GM19351 (cell line): ENCODE measurements at regions not wholly inside any gene's neighbourhood (a gene's known extent, or its start where the extent isn't known, plus 50 kb on each side); places are given as distances from the start of the nearest gene placed in this dataset.
A peak's percentile ranks its signal among the peaks of the same experiment; 100 is the strongest.
"Not testable (repeated sequence)": the region's sequence is repeated elsewhere in the genome, so short reads cannot be mapped to it uniquely, and the experiment has no call there.

ENCODE experiments used
- ATAC-seq: cut with Tn5 transposase; IDR thresholded peaks from one replicate; pipeline ENCODE4 v1.9.1; 2021; ENCODE audit warnings: mild to moderate bottlenecking, moderate library complexity; ENCODE audit not compliant: unreplicated experiment

DNA sequence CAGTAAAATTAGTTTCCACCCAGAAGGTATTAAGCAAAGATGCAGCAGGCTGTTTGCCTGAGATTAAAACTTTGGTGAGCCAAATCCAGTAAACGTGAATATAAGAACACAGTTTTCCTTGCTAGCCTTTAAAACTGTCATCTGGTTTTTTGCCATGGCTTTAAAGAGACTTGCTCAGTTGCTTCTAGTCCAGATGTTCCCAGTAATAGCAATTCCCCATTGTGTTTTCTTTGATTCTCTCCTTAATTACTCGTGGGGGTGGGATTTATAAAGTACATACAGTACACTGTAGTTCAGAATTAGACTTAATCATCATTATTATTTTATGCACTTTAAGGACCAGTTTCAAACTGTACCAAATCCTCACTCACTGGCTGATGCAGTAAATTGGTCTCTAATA lies 303.5 kb upstream of the ZNF804A start:
- ATAC-seq, result no peak

GRCh38 chr2:184297085-184297484 lies 301.2 kb upstream of the ZNF804A start:
- no peak for ATAC-seq

DNA sequence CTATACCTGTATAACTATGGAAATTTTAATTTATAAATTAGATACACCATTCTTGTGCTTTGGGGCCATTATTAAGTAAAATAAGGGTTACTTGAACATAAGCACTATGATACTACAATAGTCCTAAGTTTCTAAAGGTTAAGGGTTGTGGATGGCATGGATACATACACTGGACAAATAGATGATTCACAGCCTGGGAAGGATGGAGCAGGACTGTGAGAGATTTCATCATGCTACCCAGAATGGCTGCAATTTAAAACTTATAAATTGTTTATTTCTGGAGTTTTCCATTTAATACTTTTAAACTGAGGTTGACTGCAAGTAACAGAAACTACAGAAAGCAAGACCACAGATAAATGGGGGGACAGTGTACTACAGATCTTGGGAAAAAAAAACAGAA lies 295.8 kb upstream of the ZNF804A start:
- no peak for ATAC-seq

GRCh38 chr2:184304006-184304405 lies 294.3 kb upstream of the ZNF804A start:
- no peak for ATAC-seq

DNA sequence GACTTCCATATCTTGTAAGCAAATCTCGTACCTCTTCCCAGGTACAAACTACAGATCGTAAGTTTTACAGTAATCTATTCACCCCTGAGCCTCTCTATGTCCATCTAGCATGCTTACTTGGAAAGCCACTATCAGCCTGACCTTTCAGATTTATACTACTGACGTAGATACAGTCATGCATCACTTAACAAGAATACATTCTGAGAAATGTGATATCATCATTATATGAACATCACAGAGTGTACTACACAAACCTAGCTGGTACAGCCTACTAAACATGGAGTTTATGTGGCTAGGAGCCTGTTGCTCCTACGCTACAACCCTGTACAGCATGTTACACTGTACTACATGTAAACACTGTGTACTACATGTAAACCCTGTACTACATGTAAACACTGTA lies 293.2 kb upstream of the ZNF804A start:
- ATAC-seq, result no peak

GRCh38 chr2:184308706-184309105 lies 289.6 kb upstream of the ZNF804A start:
- no peak for ATAC-seq

DNA sequence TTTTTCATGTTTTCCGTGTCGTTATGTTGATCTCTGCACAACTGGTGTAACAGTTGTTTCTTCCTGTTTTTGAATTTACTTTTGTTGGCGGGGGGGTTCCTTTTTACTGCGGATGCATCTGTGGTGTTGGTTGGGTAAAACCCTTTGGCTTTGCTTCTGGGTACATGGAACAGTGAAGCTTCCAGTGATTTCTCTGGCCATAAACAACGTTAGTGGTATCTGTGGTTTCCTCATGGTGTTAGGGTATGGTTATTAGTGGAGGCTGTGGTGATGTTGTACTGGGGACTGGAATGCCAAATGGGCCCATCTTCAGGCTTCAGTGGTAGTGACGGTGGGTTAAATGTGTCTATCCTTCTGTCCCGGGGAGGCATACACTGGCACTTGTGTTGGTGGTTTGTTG lies 285.4 kb upstream of the ZNF804A start:
- no peak for ATAC-seq

- ATAC-seq, result no peak
These were observed 283.5 kb upstream of the ZNF804A start for GRCh38 chr2:184314829-184315228.

DNA sequence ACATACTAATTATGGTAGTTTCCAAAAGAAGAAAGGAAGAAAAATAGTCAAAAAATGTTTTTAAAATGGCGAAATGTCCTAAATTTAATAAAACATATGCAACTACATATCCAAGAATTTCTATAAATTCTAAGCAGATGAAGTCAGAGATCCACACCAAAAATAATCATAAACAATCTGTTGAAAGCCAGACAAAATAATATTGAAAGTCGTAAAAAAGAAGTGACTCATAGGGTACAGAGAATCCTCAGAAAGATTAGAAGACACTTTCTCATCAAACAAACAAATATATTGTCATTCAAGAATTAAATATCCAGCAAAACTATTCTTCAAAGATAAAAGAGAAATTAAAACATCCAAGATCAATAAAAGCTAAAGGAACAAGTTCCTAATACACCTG lies 281.4 kb upstream of the ZNF804A start:
- no peak for ATAC-seq

DNA sequence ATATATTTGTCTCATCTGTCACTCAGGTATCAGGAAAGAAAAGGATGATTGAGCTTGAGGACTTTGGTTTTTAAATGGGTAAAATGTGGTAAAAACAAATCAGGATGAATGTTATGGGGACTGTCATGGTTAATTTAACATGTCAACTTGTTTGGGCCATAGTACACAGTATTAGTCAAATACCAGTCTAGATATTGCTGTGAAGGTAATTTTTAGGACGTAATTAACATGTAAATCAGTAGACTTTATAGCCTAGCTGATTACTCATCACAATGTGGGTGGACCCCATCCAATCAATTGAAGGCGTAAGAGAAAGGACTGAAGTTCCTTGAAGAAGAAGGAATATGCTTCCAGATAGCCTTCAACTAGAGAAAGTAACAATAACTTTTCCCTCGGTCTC lies 275.7 kb upstream of the ZNF804A start:
- ATAC-seq, result no peak

DNA sequence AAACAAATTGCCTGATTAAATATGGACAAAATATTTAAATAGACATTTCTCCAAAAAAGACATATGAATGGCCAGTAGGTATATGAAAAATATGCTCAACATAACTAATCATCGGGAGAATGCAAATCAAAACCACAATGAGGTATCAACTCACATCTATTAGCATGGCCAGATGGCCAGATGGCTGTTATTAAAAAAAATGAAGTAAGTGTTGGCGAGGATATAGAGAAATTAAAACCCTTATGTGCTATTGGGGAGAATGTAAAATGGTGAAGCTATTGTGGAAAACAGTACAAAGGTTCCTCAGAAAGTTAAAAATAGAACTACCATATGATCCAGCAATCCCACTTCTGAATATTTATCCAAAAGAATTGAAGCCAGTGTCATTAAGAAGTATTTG lies 272.3 kb upstream of the ZNF804A start:
- no peak for ATAC-seq

GRCh38 chr2:184327805-184328204 lies 270.5 kb upstream of the ZNF804A start:
- not testable (repeated sequence) for ATAC-seq

DNA sequence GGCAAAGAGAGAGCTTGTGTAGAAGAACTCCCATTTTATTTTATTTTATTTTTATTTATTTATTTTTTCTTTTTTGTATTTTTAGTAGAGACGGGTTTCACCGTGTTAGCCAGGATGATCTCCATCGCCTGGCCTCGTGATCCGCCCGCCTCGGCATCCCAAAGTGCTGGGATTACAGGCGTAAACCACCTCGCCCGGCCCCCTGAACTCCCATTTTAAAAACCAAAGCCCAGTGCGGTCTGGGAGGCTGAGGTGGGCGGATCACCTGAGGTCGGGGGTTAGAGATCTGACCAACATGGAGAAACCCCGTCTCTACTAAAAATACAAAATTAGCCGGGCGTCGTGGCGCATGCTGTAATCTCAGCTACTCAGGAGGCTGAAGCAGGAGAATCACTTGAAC lies 267.8 kb upstream of the ZNF804A start:
- ATAC-seq, result not testable (repeated sequence)

DNA sequence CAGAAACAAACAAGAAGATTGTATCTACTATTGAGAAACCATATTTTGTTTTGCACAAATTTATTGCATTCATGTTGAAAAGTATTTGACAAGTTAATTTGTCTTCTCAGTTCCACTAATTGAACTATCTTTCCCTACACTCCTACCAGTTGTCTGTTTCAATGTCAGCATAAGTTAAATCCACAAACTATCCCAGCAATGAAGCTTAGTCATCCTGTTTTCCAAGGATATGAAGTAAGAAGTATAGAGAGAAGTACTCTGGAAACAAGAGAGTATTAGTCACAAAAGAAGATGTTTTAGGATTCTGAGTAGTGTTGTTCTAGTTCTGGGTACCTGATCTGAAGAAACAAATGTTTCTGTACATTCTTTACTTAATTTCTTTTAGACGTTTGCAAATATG lies 261.6 kb upstream of the ZNF804A start:
- ATAC-seq, result no peak

GRCh38 chr2:184338771-184339170 lies 259.6 kb upstream of the ZNF804A start:
- ATAC-seq, result no peak

DNA sequence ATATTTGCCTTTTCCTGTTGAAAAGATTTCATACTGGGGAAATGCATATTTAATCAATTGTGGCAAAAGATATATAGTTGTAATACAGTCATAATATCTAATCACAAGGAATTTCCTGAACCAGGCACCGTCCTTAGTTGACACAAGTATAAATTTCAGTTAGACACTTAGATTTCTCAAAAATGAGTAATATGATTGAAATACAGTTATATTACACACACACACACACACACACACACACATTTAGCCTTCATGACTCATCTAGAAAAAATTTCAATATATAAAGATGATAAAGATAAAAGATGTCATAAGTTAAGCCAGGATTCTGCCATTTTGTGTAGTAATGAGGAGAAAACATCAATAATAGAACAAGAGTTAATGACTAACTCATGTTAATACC lies 258.4 kb upstream of the ZNF804A start:
- no peak for ATAC-seq

DNA sequence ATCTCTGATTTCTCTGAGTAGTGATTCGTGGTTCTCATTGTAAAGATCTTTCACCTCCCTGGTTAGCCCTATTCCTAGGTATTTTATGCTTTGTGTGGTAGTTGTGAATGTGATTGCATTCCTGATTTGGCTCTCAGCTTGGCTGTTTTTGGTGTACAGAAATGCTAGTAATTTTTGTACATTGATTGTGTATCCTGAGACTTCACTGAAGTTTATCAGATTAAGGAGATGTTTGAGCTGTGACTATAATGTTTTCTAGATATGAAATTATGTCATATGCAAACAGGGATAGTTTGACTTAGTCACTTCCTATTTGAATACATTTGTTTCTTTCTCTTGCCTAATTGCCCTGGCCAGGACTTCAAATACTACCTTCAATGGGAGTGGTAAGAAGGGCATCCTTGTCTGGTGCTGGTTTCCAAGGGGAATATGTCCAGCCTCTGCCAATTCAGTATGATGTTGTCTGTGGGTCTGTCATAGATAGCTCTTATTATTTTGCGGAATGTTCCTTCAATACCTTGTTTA lies 251.9 kb upstream of the ZNF804A start:
- no peak for ATAC-seq

DNA sequence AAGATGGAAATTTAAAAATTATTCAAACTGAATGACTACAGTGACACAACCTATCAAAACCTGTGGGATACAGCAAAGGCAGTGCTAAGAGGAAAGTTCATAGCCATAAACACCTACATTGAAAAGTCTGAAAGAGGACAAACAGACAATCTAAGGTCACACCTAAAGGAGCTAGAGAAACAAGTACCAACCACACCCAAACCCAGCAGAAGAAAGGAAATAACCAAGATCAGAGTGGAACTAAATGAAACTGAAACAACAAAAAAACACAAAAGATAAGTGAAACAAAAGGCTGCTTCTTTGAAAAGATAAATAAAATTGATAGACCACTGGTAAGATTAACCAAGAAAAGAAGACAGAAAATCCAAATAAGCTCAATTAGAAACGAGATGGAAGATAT lies 247.2 kb upstream of the ZNF804A start:
- ATAC-seq, result no peak

- no peak for ATAC-seq
These were observed 241.3 kb upstream of the ZNF804A start for GRCh38 chr2:184357033-184357432.

DNA sequence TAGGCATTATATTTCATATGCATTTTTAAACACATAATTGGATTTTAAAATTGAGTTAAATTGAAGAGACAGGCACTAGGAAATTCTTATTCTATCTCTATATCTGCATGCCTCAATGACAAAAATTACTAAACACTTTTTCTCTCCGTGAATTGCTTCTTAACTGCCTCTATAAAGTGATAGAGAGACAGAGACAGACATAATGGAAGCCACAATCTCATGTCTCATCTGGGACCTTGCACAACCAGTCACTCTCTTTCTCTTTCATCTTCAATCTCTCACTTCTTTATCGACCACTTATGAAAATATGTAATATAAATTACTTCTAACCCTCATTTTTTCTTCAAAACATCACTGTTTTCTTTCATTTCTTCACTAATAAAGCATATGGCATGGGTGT lies 238.9 kb upstream of the ZNF804A start:
- ATAC-seq, result no peak

GRCh38 chr2:184363213-184363612 lies 235.1 kb upstream of the ZNF804A start:
- peak; percentile 62 for ATAC-seq

DNA sequence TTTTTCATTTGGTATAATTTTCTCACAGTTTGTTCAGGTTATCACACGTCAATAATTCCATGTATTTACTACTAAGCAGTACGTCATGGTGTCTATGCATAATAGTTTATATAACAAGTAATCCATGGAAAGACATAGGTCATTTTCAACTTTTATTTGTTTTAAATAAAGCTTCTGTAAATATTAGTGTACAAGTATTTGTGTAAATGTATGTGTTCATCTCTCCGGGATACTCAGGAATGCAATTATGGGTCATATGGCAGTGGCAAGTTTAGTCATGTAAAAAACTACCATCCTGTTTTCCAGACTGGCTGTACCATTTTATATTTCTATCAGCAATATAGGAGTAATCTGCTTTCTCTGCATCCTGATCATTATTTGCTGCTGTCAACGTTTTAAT lies 231.1 kb upstream of the ZNF804A start:
- no peak for ATAC-seq

- ATAC-seq, result no peak
These were observed 229.0 kb upstream of the ZNF804A start for GRCh38 chr2:184369307-184369706.

DNA sequence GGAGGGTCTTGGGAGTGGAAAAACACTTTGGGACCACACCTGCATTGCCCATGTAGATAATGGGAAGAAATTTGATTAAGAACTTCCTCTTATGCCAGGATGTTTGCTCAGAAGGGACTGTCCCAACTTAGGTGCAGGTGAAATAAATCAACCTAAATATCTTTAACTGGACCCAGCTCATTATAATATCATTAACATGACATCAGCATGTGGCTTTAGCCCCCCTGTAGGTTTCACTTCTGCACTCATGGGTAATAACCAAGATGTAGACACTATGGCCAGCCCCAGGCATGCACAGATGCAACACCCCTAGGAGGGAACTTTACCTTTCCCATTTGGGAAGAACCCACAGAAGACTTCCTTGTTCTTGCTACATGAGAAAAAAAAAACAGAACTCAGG lies 227.4 kb upstream of the ZNF804A start:
- peak; percentile 59 for ATAC-seq
